Left colon (tissue), 2 donors: ENCODE measurements at regions not wholly inside any gene's neighbourhood (a gene's known extent, or its start where the extent isn't known, plus 50 kb on each side); places are given as distances from the start of the nearest gene placed in this dataset.
"Not testable (repeated sequence)": the region's sequence is repeated elsewhere in the genome, so short reads cannot be mapped to it uniquely, and the experiment has no call there.

ENCODE experiments used
- ATAC-seq: fragments of 200-7000 bp; cut with Tn5 transposase; one replicate; pipeline ENCODE4 v1.9.1; 2020; ENCODE audit warnings: mild to moderate bottlenecking, moderate library complexity
- DNase-seq, 2 donors: peaks; one replicate each; pipeline ENCODE4 v3.0.0-alpha.2; 2020
- intact Hi-C, 2 donors: fragments of 100-400 bp; cut with DNase I in 1 of 2; cut with micrococcal nuclease in 1 of 2; formaldehyde crosslinking; loops; one replicate each; pipeline versions ENCODE4 v1.11.2 to v1.14.0; 2022; cut with DNase I, micrococcal nuclease
- donor health status: DM: no; HTN: no; CAD: no.
- donor health status: DM: yes; HTN: yes; CAD: no.

GRCh38 chr4:147286846-147287587, 193.9 kb upstream of the EDNRA start:
- DNase-seq (no peak), ATAC-seq (no peak)
- intact Hi-C loops, result no loop called here

DNA sequence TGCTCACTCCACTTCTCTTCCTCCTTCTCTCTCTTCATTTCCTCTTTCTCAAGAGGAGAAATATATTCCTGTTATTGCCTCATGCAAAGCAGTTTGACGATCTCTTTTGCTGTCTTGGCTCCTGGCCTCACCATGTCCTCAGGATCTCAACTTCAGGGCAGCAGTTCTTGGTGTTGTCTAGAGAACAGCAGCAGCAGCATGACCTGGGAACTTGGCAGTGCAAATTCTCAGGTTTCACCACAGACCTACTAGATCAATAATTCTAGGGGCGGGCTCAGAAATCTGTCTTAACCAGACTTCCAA, 193.4 kb upstream of the EDNRA start:
- no peak for ATAC-seq
- intact Hi-C loops, result no loop called here
- DNase-seq, result no peak

DNA sequence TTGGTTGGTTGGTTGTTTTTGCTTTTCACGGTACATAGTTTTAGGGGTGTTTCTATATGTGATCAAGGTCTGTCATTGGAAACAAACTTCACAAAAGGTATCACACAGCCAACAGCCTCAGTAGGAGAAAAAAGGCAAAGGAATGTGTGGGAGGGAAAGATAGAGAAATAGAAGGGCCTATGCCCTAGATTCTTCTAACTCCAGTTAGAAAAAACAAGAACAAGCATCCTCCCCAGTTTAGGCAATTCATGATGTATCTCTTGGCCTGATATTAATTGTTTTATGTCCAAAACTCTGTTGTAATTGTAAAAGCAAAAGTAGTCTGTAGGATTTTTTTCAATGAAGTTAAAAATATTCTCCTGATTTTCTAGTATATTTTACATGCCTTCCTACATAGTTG, 192.4 kb upstream of the EDNRA start:
- intact Hi-C loops, result no loop called here
- ATAC-seq (no peak), DNase-seq (no peak)

DNA sequence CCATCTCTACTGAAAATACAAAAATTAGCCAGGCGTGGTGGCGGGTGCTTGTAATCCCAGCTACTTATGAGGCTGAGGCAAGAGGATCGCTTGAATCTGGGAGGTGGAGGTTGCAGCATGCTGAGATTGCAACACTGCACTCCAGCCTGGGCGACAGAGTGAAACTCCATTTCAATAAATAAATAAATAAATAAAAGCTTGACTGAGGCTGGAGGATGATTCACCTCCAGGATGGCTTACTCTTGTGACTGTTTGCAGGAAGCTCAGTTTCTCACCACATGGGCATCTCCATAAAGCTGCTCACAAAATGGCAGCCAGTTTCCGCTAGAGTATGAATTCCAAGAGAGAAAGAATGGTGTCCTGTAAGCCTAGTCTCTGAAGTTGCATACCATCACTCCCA, 191.7 kb upstream of the EDNRA start:
- DNase-seq (no peak), ATAC-seq (no peak)
- intact Hi-C loops, result no loop called here

DNA sequence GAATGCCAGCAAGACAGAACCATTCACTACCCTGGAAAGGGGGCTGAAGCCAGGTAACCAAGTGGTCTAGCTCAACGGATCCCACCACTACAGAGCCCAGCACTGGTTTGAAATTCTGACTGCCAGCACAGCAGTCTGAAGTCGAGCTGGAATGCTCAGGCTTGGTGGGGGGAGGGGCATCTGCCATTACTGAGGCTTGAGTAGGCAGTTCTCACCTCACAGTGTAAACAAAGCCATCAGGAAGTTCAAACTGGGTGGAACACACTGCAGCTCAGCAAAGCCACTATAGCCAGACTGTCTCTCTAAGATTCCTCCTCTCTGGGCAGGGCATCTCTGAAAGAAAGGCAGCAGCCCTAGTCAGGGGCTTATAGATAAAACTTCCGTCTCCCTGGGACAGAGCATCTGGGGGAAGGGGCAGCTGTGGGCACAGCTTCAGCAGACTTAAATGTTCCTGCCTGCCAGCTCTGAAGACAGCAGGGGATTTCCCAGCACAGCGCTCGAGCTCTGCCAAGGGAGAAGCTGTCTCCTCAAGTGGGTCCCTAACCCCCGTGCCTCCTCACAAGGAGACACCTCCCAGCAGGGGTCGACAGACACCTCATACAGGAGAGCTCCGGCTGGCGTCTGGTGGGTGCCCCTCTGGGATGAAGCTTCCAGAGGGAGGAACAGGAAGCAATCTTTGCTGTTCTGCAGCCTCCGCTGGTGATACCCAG, 188.1 kb upstream of the EDNRA start:
- intact Hi-C loops, result not testable (repeated sequence)
- DNase-seq, result peak; percentile 80 to 85
- peak; percentile 92 for ATAC-seq

- ATAC-seq, DNase-seq, intact Hi-C loops: not testable (repeated sequence)
Observed at GRCh38 chr4:147293314-147293677, 187.6 kb upstream of the EDNRA start.

DNA sequence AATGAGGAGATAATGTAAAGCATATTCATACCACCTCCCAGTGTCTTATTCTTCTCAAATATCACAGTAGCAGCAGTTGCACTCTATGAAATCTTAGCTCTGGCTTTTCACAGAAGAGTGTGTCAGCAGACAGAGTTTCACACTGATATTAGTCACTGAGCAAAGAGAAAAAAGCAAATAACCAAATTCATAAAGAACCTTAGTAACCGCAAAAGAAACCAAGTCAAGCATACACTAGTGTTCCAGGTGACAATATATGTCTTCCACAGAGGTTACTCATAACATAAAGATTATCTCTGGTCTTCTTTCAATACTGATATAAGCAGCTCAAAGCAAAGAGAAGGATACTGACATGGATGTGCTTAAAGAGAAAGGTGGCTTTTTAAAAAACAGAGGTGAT, 181.7 kb upstream of the EDNRA start:
- DNase-seq (no peak), ATAC-seq (no peak)
- intact Hi-C loops, result no loop called here

DNA sequence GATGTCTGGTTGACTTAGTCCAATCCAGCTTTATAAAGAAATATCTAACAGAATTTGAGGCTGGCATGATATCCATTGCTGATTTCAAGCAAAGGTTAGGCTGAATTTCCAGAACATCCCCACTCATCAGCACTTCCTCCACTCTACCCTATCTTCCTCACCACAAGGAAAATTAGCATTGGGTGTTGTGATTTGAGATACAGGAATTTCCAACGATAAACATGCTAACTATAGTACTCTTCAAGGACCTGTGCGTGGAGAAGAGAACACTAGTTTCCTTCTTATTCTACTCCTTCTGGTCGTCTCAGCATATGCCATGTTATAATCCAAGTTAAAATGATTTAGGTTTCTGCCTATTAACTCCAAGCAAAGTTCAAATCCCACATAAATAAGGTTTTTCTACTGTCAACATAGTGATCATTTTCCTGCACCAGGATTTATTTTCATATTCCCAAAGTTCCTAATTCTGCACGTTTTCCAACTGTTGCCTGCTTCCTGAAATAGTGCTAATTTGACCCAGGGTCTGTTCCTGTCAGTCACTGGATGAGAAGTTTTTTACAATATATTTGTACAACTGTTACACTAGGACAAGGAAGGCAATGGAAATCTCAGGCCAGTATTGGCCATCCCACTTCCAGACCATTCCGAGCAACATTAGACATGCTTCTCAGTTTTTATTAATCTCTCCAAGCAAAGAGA, 177.6 kb upstream of the EDNRA start:
- intact Hi-C loops, result no loop called here

GRCh38 chr4:147303873-147304229, 177.0 kb upstream of the EDNRA start:
- DNase-seq (no peak), ATAC-seq (no peak)
- intact Hi-C loops, result no loop called here

More for the DNA sequence above, 177.6 kb upstream of the EDNRA start:
- no peak for DNase-seq
- ATAC-seq, result no peak

DNA sequence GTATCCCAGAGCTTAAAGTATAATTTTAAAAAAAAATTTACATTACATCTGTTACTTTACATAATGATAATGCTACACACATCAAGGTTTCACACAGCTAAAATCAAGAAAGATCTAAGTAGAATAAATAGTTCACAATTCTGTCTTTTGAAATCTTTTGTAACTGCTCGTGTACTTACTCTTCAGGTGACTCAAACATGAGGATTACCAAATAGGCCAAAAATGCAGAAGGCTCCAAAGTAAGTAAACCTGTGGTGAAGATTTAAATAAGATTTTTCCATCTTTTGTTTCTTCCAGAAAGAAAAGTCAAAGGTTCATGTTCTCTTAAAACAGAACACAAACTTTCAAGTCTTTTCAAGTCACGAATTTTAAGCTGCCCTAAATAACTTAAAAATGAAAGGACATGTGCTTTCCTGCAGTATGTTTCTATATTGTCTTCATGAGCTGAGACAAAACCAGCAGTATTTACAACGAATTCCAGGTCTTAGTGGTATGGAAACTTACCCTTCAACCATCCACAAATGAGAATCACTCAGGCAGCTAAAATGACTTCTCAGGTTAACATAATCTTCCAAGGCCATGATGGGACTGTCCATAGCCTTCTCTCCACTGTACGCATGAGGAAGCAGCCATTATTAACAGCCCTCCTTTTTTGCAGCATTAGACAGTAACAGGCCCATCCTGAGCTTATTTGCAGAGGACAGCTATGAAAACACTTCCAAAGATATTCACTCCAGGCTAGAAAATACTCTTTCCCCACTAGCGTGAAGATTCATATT, 172.8 kb upstream of the EDNRA start:
- DNase-seq, result no peak

GRCh38 chr4:147309434-147309833, 171.5 kb upstream of the EDNRA start:
- ATAC-seq, result no peak

More for the DNA sequence above, 172.8 kb upstream of the EDNRA start:
- intact Hi-C loops, result no loop called here
- no peak for ATAC-seq

DNA sequence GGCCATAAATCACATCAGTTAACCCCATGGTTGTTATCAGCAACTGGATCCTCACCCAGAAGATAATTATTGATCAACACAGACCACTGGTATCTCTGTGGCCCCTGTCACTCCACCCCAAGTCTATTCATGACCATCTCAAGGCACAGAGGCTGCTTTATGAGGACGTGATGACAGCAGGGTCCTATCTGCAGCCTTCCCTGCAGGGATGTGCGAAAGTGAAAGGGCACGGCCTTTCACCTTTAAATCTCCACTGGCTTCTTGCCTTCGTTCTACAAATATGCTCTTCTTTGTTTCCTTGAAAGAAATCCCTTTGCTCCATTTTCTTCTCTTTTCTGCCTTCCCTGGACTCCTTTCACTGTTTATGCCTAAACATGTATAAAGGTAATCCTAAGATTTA, 170.6 kb upstream of the EDNRA start:
- no peak for ATAC-seq
- DNase-seq, result no peak
- intact Hi-C loops, result no loop called here

More at GRCh38 chr4:147309434-147309833, 171.5 kb upstream of the EDNRA start:
- intact Hi-C loops, result no loop called here
- DNase-seq, result no peak

- no peak for DNase-seq
Observed at GRCh38 chr4:147311956-147312355, 168.9 kb upstream of the EDNRA start.

GRCh38 chr4:147312376-147313046, 168.4 kb upstream of the EDNRA start:
- ATAC-seq (no peak), DNase-seq (no peak)
- intact Hi-C loops, result no loop called here

More at GRCh38 chr4:147311956-147312355, 168.9 kb upstream of the EDNRA start:
- no peak for ATAC-seq
- intact Hi-C loops, result no loop called here

DNA sequence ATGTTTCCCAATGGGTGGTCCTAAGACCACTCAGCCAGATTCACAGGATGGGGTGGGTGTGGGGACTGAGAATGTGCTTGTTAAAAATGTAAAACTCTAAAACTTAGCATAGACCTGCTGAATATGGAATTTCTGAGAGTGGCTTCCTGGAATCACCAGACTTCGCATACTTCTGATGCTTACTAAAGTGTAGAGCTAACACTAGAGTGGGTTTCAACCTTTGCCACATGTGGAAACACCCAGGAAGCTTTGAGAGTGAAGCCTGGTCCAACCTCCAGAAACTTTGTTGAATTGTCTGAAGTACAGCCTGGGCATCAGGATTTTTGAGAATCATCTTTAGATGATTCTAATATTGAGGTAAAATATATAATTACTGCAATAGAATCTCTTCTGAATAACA, 167.8 kb upstream of the EDNRA start:
- ATAC-seq, result no peak
- no peak for DNase-seq
- intact Hi-C loops, result no loop called here

GRCh38 chr4:147318586-147318985, 162.3 kb upstream of the EDNRA start:
- DNase-seq (no peak), ATAC-seq (no peak)
- intact Hi-C loops, result no loop called here

GRCh38 chr4:147325571-147325981, 155.3 kb upstream of the EDNRA start:
- DNase-seq (no peak), ATAC-seq (no peak)
- intact Hi-C loops, result no loop called here

- intact Hi-C loops, result no loop called here
Observed at GRCh38 chr4:147326591-147326990, 154.3 kb upstream of the EDNRA start.

DNA sequence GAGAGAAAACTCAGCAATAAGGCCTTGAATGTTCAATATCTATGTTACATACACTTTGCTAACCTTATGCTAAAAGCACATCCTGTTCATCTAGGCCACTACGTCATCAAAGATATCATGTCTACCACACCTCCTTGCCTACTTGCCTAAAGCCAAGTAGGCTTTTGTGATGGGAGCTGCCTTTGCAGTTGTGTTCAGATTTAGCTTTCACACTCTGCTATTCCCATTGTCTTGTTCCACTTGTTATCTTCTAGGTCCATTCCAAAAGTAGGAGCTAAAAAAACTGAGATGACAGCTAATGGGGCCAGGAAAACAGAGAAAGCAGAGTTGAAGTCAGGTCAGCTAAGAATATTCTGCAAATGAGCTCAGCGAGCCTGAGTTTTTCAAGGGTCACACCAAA, 153.6 kb upstream of the EDNRA start:
- DNase-seq (no peak), ATAC-seq (no peak)
- intact Hi-C loops, result no loop called here

More at GRCh38 chr4:147326591-147326990, 154.3 kb upstream of the EDNRA start:
- no peak for DNase-seq
- ATAC-seq, result no peak
